Ishikawa (cell line): ENCODE measurements at regions not wholly inside any gene's neighbourhood (a gene's known extent, or its start where the extent isn't known, plus 50 kb on each side); places are given as distances from the start of the nearest gene placed in this dataset.

ENCODE experiments used
- CEBPB ChIP-seq: IDR thresholded peaks from 2 replicates; pipeline ENCODE4 v1.6.1; 2012
- CREB1 ChIP-seq: IDR thresholded peaks from 2 replicates; pipeline ENCODE4 v1.6.1; 2012; ENCODE audit warnings: low read depth
- EGR1 ChIP-seq: IDR thresholded peaks from 2 replicates; pipeline ENCODE4 v1.6.1; 2012
- EP300 ChIP-seq: IDR thresholded peaks from 2 replicates; pipeline ENCODE4 v1.6.1; 2012; ENCODE audit warnings: borderline replicate concordance
- FOXM1 ChIP-seq: IDR thresholded peaks from 2 replicates; pipeline ENCODE4 v1.6.1; 2012; ENCODE audit warnings: low read depth, borderline replicate concordance
- NFIC ChIP-seq: IDR thresholded peaks from 2 replicates; pipeline ENCODE4 v1.6.1; 2012
- RAD21 ChIP-seq: IDR thresholded peaks from 2 replicates; pipeline ENCODE4 v1.6.1; 2012; ENCODE audit warnings: low read depth
- TAF1 ChIP-seq: IDR thresholded peaks from 2 replicates; pipeline ENCODE4 v1.6.1; 2012; ENCODE audit warnings: low read depth, mild to moderate bottlenecking
- TCF12 ChIP-seq: IDR thresholded peaks from 2 replicates; pipeline ENCODE4 v1.6.1; 2012; ENCODE audit warnings: low read depth
- TEAD4 ChIP-seq: IDR thresholded peaks from 2 replicates; pipeline ENCODE4 v1.6.1; 2012
- YY1 ChIP-seq: IDR thresholded peaks from 2 replicates; pipeline ENCODE4 v1.6.1; 2012; ENCODE audit warnings: low read depth
- ZBTB7A ChIP-seq: IDR thresholded peaks from 2 replicates; pipeline ENCODE4 v1.6.1; 2012; ENCODE audit warnings: low read depth
- TF ChIP-seq, protein P1 (sequence below): IDR thresholded peaks from 2 replicates; pipeline ENCODE4 v1.6.1; 2012
- TF ChIP-seq, protein P2 (sequence below): IDR thresholded peaks from 2 replicates; pipeline ENCODE4 v1.6.1; 2012
- TF ChIP-seq, protein P3 (sequence below): IDR thresholded peaks from 2 replicates; pipeline ENCODE4 v1.6.1; 2012; ENCODE audit warnings: low read depth, mild to moderate bottlenecking

DNA sequence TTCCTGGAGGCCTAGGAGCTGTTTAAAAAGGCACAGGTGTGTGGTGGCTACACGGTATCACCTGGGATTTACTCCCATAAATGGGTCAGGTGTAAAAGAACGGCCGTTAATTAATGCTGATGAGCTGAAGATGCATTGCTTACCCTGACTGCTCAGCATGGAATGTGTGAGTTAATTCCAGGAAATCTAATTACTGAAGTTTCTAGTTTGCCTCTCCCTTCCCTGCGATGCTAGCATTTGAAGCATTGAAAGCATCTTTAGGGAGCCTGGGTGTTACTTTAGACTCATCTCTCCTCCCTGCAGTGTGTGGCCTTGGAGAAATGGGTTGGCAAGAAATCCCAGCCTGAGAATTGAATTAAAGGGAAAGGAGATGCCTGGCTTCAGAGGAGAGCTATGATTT, 415.9 kb downstream of the FUT8 start:
- TF ChIP-seq EP300 (no peak), YY1 (no peak), NFIC (no peak), RAD21 (no peak), CEBPB (no peak), ZBTB7A (no peak), CREB1 (no peak), EGR1 (no peak), TEAD4 (no peak), FOXM1 (no peak), TCF12 (no peak), TAF1 (no peak)
- TF ChIP-seq, protein P1, sequence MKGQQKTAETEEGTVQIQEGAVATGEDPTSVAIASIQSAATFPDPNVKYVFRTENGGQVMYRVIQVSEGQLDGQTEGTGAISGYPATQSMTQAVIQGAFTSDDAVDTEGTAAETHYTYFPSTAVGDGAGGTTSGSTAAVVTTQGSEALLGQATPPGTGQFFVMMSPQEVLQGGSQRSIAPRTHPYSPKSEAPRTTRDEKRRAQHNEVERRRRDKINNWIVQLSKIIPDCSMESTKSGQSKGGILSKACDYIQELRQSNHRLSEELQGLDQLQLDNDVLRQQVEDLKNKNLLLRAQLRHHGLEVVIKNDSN = no peak
- TF ChIP-seq, protein P2, sequence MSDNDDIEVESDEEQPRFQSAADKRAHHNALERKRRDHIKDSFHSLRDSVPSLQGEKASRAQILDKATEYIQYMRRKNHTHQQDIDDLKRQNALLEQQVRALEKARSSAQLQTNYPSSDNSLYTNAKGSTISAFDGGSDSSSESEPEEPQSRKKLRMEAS = no peak
- TF ChIP-seq, protein P3, sequence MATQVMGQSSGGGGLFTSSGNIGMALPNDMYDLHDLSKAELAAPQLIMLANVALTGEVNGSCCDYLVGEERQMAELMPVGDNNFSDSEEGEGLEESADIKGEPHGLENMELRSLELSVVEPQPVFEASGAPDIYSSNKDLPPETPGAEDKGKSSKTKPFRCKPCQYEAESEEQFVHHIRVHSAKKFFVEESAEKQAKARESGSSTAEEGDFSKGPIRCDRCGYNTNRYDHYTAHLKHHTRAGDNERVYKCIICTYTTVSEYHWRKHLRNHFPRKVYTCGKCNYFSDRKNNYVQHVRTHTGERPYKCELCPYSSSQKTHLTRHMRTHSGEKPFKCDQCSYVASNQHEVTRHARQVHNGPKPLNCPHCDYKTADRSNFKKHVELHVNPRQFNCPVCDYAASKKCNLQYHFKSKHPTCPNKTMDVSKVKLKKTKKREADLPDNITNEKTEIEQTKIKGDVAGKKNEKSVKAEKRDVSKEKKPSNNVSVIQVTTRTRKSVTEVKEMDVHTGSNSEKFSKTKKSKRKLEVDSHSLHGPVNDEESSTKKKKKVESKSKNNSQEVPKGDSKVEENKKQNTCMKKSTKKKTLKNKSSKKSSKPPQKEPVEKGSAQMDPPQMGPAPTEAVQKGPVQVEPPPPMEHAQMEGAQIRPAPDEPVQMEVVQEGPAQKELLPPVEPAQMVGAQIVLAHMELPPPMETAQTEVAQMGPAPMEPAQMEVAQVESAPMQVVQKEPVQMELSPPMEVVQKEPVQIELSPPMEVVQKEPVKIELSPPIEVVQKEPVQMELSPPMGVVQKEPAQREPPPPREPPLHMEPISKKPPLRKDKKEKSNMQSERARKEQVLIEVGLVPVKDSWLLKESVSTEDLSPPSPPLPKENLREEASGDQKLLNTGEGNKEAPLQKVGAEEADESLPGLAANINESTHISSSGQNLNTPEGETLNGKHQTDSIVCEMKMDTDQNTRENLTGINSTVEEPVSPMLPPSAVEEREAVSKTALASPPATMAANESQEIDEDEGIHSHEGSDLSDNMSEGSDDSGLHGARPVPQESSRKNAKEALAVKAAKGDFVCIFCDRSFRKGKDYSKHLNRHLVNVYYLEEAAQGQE = no peak

DNA sequence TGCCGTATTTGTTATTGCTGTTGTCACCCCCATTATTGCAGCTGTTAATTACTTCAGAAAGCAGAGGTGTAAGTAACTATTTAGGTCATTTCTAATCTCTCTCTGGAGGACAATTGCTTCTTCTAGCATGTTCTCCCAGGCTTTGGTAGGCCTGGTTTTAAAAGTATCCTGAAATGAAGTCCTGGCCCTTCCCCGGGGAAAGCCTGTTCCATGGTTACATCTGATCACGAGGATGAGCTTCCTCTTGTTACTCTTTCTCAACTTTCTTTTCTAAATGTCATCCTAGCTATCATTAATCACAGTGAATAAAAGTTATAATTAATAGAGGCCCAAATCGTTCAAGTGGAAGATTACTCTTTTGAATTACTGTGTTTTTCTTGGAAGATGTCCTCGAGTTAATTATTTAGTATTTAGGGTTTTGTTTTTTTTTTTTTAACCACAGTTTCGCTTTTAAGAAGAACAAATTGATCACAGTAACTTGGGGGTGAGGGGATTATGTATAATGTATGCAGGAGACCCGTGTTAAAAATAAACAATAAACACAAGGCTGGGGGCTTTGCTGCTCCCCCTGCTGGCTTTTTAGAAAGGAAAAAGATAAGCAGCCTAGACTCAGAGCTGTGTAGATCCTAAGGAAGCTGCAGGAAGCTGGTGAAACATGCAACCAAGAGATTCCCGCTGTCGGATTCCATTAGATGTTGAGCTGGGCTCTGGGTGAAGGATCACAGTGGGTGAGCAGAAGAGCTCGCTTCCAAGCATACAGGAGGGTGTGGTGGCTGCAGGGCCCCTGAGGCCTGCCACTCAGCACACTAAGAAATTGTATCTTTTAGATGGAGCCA, 420.1 kb downstream of the FUT8 start:
- TF ChIP-seq CREB1 (no peak), TEAD4 (no peak), EP300 (no peak), EGR1 (no peak), FOXM1 (no peak), CEBPB (no peak), YY1 (no peak), TAF1 (no peak), ZBTB7A (no peak), NFIC (no peak), RAD21 (no peak), TCF12 (no peak)
- TF ChIP-seq, protein P3 = no peak
- TF ChIP-seq, protein P1 = no peak
- TF ChIP-seq, protein P2 = no peak

DNA sequence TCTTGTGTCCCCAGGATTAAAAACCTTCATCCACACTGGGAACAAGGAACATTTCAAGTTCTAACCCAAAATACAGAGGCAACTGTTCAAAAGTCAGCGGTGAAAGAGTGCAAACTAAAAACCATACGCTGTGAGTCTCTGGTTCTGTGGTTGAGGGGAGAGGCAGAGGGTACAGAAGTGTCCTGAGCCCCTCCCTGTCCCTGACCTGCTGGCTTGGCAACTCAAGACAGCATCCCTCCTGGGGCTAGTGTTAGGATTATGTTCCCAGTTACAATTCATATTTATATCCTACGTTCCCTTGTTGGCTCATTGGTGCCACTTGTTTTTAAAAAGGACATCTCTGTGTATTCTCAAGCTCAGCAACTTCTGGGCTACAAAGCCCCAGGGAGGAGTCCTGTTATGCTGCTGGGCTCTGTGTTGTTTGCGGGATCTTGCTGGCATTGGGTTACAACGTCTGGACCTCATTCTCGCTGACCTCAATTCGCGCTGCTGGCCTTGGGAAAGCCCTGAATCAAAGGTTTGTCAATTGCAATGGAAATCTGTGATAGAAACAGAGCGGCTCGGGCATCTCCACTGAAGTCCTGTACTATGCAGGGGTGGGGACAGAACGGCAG, 420.8 kb downstream of the FUT8 start:
- TF ChIP-seq TCF12 (no peak), FOXM1 (no peak), TEAD4 (no peak), EP300 (no peak)
- TF ChIP-seq, protein P2 = no peak

DNA sequence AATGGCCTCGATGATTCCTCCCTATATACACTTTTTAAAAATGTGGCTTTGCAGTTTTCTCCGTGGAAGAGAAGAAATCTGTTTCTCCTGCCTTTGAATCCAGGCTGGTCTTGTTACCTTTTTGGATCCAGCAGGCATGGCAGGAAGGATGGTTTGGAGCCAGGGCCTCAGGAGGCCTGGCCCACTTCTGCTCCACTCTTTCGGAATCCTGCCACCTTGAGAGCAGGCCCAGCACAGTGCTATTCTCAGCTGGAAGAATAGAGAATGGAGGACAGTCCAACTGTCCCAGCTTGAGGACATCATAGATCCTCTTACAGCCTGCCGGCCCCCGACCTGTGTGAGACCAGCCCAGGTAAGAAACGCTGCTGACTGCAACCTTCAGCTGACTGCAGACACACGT, 421.5 kb downstream of the FUT8 start:
- TF ChIP-seq RAD21 (no peak), TEAD4 (no peak), EGR1 (no peak), CEBPB (no peak), ZBTB7A (no peak), FOXM1 (no peak), NFIC (no peak), TCF12 (no peak), CREB1 (no peak), TAF1 (no peak), EP300 (no peak), YY1 (no peak)
- TF ChIP-seq, protein P3 = no peak
- TF ChIP-seq, protein P2 = no peak
- TF ChIP-seq, protein P1 = no peak
